Ectodermal cell (in vitro differentiated cells): ENCODE measurements at regions not wholly inside any gene's neighbourhood (a gene's known extent, or its start where the extent isn't known, plus 50 kb on each side); places are given as distances from the start of the nearest gene placed in this dataset.
"Not testable (repeated sequence)": the region's sequence is repeated elsewhere in the genome, so short reads cannot be mapped to it uniquely, and the experiment has no call there.

Experiments
- H3K27ac ChIP-seq: 2 replicates; pipeline ENCODE4 v1.7.0; 2013; ENCODE audit warnings: mild to moderate bottlenecking, low read depth, low read length; ENCODE audit not compliant: insufficient read depth, poor library complexity, severe bottlenecking
- H3K27me3 ChIP-seq: 2 replicates; pipeline ENCODE4 v1.7.0; 2013; ENCODE audit warnings: mild to moderate bottlenecking, low read length; ENCODE audit not compliant: insufficient read depth, control insufficient read depth, poor library complexity, severe bottlenecking
- H3K36me3 ChIP-seq: one replicate; pipeline ENCODE4 v1.7.0; 2013; ENCODE audit warnings: low read length; ENCODE audit not compliant: control insufficient read depth, insufficient read depth
- H3K4me1 ChIP-seq: one replicate; pipeline ENCODE4 v1.7.0; 2013; ENCODE audit warnings: low read length; ENCODE audit not compliant: control insufficient read depth, insufficient read depth
- H3K4me3 ChIP-seq: 2 replicates; pipeline ENCODE4 v1.7.0; 2013; ENCODE audit warnings: low read depth, low read length, control low read depth; ENCODE audit not compliant: insufficient read depth
- H3K9me3 ChIP-seq: 2 replicates; pipeline ENCODE4 v1.7.0; 2013; ENCODE audit warnings: mild to moderate bottlenecking, low read length, moderate library complexity; ENCODE audit not compliant: control insufficient read depth
- WGBS, 2 experiments: methylation state at CpG; one replicate each; pipeline ENCODE4 v1.1.7; 2013; ENCODE audit warnings: missing lambda C conversion rate in 2 of 2; 5-methylcytosine and 5-hydroxymethylcytosine counted together

DNA sequence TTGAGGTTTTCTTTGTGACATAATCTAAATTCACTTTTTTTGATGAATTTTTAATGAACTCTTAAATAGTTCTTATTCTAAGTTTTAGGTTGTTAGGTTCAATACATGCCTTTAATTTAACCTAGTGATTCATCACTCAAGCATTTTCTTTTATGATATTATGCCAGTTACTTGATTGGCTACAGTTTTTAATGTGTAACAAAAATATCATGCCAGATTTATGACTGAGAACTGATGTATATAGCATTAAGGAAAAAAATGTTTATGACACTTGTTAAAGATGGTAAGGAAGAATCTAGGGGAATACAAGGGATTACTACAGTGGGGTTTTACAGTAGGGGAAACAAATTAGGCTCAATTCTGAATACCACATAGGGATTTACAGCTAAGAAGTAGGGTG is 103.1 kb downstream of the VGLL3 start:
- Histone ChIP-seq H3K9me3 (no peaks in the 10 kb centered on the region), H3K27me3 (no peaks in the 10 kb centered on the region), H3K4me3 (no peak overlapping the region), H3K27ac (no peak overlapping the region), H3K36me3 (no peaks in the 10 kb centered on the region), H3K4me1 (peaks cover 6% of the 10 kb centered on the region)

DNA sequence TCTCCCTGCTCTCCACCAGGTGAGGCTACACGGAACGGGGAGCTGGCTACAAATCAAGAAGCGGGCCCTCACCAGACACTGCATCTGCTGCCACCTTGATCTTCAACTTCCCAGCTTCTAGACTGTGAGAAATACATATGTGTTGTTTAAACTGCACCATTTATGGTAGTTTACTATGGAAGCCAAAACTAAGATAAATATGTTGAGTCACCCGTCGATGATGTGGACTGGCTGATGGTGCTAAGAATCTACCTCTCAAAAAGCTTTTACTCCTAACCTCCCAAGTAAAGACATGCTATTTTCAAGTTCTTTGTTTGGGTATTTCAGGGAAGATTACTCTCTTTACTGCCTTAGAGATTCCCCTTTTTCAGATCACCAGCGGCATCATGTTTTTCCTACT is 110.9 kb downstream of the VGLL3 start:
- H3K9me3 ChIP-seq, result no peaks in the 10 kb centered on the region
- WGBS, 2 experiments, result 96 to 98% methylated on average over 4 to 6 of the region's 6 CpGs
- no peak overlapping the region for H3K4me3 ChIP-seq
- no peak overlapping the region for H3K27ac ChIP-seq
- no peaks in the 10 kb centered on the region for H3K4me1 ChIP-seq
- H3K27me3 ChIP-seq, result no peaks in the 10 kb centered on the region
- H3K36me3 ChIP-seq, result no peaks in the 10 kb centered on the region

DNA sequence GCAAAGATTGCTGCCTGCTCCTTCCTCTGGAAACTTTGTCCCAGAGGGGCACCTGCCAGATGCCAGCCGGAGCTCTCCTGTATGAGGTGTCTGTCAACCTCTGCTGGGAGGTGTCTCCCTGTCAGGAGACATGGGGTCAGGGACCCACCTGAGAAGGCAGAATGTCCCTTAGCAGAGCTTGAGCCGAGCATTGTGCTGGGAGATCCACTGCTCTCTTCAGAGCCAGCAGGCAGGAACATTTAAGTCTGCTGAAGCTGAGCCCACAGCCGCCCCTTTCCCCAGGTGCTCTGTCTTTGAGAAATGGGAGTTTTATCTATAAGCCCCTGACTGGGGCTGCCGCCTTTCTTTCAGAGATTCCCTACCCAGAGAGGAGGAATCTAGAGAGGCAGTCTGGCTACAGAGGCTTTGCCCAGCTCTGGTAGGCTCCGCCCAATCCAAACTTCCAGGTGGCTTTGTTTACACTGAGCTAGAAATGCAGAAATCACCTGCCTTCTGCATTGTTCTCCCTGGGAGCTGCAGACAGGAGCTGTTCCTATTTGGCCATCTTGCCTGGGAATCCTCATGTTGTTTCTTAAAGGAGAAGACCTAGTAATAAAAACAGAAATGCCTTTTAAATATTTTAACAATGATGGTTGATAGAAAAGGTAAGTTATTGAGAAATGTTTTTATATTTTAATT is 114.3 kb downstream of the VGLL3 start:
- not testable (repeated sequence) for H3K4me1 ChIP-seq, H3K4me3 ChIP-seq, H3K27ac ChIP-seq, H3K9me3 ChIP-seq, H3K27me3 ChIP-seq, H3K36me3 ChIP-seq
- WGBS, 2 experiments, result 69 to 74% methylated on average over 5 of the region's 5 CpGs

DNA sequence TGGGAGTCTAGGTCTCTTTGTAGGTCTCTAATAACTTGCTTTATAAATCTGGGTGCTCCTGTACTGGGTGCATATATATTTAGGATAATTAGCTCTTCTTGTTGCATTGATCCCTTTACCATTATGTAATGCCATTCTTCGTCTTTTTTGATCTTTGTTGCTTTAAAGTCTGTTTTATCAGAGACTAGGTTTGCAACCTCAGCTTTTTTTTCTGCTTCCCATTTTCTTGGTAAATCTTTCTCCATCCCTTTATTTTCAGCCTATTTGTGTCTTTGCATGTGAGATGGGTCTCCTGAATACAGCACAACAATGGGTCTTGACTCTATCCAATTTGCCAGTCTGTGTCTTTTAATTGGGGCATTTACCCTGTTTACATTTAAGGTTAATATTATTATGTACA is 116.2 kb downstream of the VGLL3 start:
- H3K27me3 ChIP-seq, H3K4me1 ChIP-seq, H3K27ac ChIP-seq, H3K4me3 ChIP-seq, H3K36me3 ChIP-seq, H3K9me3 ChIP-seq: not testable (repeated sequence)
- 80 to 89% methylated on average over 1 of the region's 1 CpG for WGBS, 2 experiments

DNA sequence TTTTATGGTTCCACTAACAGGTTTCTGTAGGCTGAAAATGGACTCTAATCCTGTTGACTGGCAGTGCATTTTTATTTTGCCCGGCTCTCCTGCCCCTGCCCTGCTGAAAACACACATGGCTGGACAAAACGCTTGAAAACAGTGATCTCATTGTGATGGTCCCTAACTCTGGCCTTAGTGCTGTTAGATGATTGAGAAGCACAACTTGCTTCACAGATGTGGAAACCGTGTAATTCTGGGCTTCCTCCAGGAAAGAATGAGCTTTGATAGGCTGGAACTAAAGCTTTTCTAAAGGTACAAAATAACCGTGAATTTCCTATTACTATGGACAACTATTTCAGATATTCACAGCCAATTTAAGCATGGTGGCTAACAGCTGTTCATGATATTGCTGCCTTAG is 121.4 kb downstream of the VGLL3 start:
- Histone ChIP-seq H3K36me3 (no peaks in the 10 kb centered on the region), H3K4me1 (no peaks in the 10 kb centered on the region), H3K27me3 (no peaks in the 10 kb centered on the region), H3K9me3 (no peaks in the 10 kb centered on the region), H3K4me3 (no peak overlapping the region), H3K27ac (no peak overlapping the region)
- 74 to 78% methylated on average over 4 of the region's 4 CpGs for WGBS, 2 experiments

DNA sequence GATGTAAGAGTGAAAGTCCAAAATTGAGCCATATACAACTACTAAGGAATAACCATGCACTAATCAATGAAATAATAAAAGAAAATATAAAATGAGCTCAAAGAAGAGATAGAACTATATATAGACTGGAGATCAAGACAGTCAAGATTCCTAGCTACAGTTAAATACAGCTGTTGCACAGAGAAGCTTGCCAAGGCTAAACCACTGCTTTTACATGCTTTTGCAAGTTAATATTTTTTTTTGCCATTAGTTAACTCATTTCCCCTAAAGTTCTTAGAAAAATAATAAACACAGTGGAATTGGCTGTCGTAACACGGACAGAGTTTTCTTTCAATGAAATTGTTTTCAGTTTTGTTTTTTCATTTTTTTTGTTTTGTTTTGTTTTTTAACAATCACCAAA is 123.0 kb downstream of the VGLL3 start:
- no peaks in the 10 kb centered on the region for H3K27me3 ChIP-seq
- no peaks in the 10 kb centered on the region for H3K9me3 ChIP-seq
- no peaks in the 10 kb centered on the region for H3K4me1 ChIP-seq
- no peak overlapping the region for H3K4me3 ChIP-seq
- no peaks in the 10 kb centered on the region for H3K36me3 ChIP-seq
- no peak overlapping the region for H3K27ac ChIP-seq
- WGBS, 2 experiments, result 80% methylated on average over 2 of the region's 2 CpGs; no CpG with 5 or more reads in 1 of the 2 experiments

DNA sequence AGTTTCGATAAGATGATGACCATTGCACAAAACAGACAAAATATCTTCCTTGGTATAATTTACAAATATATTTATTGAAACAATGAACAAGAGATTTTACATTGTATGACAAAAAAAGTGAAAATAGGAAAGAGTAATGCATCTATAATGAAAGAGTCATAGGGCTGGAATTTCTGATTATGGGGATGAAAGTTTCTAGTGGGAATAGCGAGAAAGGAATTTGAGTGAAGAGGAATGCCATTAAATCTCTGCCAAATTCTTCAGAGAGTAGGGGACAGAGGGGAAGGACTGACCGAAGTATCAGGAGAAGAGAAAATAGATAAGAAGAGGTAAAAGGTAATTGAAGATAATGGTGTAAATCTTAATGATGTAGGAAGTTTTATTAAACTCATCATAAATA is 125.4 kb downstream of the VGLL3 start:
- H3K27ac ChIP-seq, result no peak overlapping the region
- no peak overlapping the region for H3K4me3 ChIP-seq
- no peaks in the 10 kb centered on the region for H3K27me3 ChIP-seq
- H3K4me1 ChIP-seq, result no peaks in the 10 kb centered on the region
- H3K36me3 ChIP-seq, result no peaks in the 10 kb centered on the region
- 91 to 92% methylated on average over 2 to 3 of the region's 3 CpGs for WGBS, 2 experiments
- no peaks in the 10 kb centered on the region for H3K9me3 ChIP-seq

DNA sequence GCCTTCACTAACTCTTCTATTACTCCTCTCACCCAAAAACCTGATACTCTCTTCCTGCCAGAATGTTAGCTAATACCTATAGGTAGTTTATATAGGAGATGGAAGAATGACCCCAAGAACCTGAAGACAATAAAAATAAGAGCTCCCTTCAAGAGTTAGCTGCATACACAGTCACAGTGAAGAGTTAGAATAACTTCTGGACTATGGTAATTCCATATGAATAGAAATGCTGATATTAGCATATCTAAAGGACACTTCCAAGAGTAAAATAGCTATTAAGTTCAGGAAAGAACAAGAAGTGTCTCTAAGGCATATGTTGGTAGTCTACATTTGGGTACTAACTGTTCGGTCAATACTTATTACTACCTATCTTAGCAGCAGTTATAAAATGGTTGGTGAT is 134.2 kb downstream of the VGLL3 start:
- H3K27me3 ChIP-seq, result no peaks in the 10 kb centered on the region
- WGBS, 2 experiments, result 83% methylated on average over 1 of the region's 1 CpG; no CpG with 5 or more reads in 1 of the 2 experiments
- no peaks in the 10 kb centered on the region for H3K4me1 ChIP-seq

DNA sequence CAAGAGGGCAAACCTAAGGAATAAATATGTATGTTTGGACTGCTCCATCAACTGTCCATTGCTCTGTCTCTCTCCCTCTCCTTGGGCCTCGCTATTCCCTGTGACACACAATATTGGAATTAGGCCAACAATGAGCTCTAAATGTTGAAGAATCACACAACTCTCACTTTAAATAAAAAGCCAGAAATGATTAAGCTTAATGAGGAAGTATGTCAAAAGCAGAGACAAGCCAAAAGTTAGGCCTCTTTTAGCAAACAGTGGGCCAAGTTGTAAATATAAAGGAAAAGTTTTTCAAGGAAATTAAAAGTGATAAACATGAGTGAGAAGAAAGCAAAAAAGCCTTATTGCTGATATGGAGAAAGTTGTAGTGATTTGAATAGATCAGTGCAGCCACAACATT is 141.0 kb downstream of the VGLL3 start:
- Histone ChIP-seq H3K4me3 (no peak overlapping the region), H3K27ac (no peak overlapping the region), H3K9me3 (no peaks in the 10 kb centered on the region), H3K36me3 (no peaks in the 10 kb centered on the region), H3K27me3 (no peaks in the 10 kb centered on the region), H3K4me1 (no peaks in the 10 kb centered on the region)
- 92% methylated on average over 1 of the region's 1 CpG; no CpG with 5 or more reads in 1 of the 2 experiments for WGBS, 2 experiments

More for the DNA sequence above, 134.2 kb downstream of the VGLL3 start:
- Histone ChIP-seq H3K4me3 (no peak overlapping the region), H3K9me3 (no peaks in the 10 kb centered on the region), H3K36me3 (no peaks in the 10 kb centered on the region), H3K27ac (no peak overlapping the region)

DNA sequence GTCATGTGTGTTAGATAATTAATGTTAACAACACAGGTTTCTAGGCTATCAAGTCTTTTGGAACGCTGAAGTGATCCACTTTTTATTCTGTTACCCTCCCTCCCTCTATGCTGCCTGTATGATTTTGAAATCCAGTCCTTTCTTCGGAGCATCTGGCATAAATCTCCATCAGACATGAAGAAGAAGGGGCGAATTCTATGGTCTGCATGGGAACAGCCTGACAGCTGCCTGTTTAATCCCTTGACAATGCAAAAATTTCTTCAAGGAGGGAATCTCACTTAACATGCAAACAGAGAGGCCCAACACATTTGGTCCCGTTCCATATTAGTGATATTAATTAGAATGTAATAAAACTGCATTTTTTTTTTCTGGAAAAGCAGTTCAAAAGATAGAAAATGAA is 145.2 kb downstream of the VGLL3 start:
- H3K27ac ChIP-seq, result no peak overlapping the region
- H3K9me3 ChIP-seq, result no peaks in the 10 kb centered on the region
- WGBS, 2 experiments, result 92 to 97% methylated on average over 3 to 4 of the region's 4 CpGs
- H3K27me3 ChIP-seq, result no peaks in the 10 kb centered on the region
- no peaks in the 10 kb centered on the region for H3K36me3 ChIP-seq
- no peaks in the 10 kb centered on the region for H3K4me1 ChIP-seq
- no peak overlapping the region for H3K4me3 ChIP-seq

DNA sequence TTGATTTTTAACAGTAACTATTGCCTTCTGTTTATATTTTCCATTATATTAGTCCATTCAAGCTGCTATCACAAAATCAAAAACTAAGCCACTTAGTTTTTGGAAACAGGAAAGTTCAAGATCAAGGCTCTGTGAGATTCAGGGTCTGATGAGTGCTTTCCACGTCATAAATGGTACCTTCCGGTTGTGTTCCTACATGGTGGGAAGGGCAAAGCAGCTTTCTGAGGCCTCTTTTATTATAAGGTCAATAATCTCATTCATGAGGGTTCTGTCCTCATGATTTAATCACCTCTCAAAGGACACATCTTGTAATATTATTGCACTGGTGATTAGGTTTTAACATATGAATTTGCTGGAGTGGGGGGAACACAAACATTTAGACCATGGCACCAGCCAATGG is 152.0 kb downstream of the VGLL3 start:
- H3K4me3 ChIP-seq, result no peak overlapping the region
- H3K4me1 ChIP-seq, result no peaks in the 10 kb centered on the region
- no peaks in the 10 kb centered on the region for H3K36me3 ChIP-seq
- no peaks in the 10 kb centered on the region for H3K9me3 ChIP-seq
- H3K27me3 ChIP-seq, result no peaks in the 10 kb centered on the region
- 90 to 94% methylated on average over 2 of the region's 2 CpGs for WGBS, 2 experiments
- H3K27ac ChIP-seq, result no peak overlapping the region
